Endometrial microvascular endothelial cells (primary cell): ENCODE measurements at regions not wholly inside any gene's neighbourhood (a gene's known extent, or its start where the extent isn't known, plus 50 kb on each side); places are given as distances from the start of the nearest gene placed in this dataset.

ENCODE experiments used
- in situ Hi-C: cut with HindIII; loops from 2 replicates; pipeline ENCODE4 v1.10.0; 2017; ENCODE audit warnings: low sequenced_read_pairs, low pct_unique_long_range_greater_than_20kb; ENCODE audit errors: inconsistent ontology term

- in situ Hi-C loops, result no loop called here
Measured at GRCh38 chr18:22335731-22336198, 82.0 kb downstream of the CTAGE1 start.

DNA sequence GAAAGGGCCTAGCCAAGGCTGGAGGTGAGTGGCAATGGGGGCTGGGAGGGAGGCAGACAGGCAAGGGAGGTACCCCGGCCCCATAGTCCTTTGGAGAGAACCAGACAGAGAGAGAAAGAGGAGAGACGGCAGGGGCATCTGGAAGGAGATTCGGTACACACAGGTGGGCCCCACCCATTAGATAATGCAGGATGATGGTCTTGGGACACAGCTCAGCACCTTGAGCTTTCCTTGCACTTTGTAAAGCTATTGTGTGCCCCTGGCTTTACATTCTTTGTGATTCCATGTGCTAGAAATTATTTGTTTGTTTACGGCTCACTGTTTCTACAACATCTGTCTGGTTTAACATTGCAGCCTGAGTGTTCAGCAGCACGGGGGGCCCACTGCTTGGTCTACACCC is 83.1 kb downstream of the CTAGE1 start:
- in situ Hi-C loops, result no loop called here

- in situ Hi-C loops, result no loop called here
Measured at GRCh38 chr18:22332590-22332989, 85.1 kb downstream of the CTAGE1 start.

GRCh38 chr18:22330508-22330907 is 87.2 kb downstream of the CTAGE1 start:
- in situ Hi-C loops, result no loop called here

GRCh38 chr18:22325396-22325795 is 92.3 kb downstream of the CTAGE1 start:
- in situ Hi-C loops, result loop anchor here (10.0 kb wide), 1 partner anchor 111 kb away; no protein-coding TSS in a partner anchor

GRCh38 chr18:22324191-22325131 is 93.3 kb downstream of the CTAGE1 start:
- in situ Hi-C loops, result loop anchor here (10.0 kb wide), 1 partner anchor 110 kb away; no protein-coding TSS in a partner anchor

DNA sequence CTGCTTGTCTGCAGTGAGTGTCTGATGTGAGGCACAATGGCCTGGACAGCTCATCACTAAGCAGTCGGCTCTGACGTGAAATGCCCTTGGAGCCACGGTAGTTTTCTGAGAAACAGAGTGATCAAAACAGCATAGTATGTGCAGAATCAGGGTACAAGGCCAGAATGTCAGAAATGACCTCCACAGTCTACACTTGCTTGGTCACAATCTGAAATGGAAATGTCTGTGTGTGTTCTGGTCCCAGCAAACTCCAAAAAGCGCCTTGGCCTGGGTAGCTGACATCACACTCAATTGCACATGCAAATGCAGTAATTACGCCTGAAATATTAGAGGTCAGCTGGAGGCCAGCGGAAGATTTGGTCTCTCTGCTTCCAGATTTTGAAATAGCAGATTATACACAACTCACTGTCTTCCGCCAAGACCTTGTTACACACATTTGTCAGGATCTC is 95.4 kb downstream of the CTAGE1 start:
- in situ Hi-C loops, result loop anchor here (10.0 kb wide), 1 partner anchor 107 kb away; no protein-coding TSS in a partner anchor

DNA sequence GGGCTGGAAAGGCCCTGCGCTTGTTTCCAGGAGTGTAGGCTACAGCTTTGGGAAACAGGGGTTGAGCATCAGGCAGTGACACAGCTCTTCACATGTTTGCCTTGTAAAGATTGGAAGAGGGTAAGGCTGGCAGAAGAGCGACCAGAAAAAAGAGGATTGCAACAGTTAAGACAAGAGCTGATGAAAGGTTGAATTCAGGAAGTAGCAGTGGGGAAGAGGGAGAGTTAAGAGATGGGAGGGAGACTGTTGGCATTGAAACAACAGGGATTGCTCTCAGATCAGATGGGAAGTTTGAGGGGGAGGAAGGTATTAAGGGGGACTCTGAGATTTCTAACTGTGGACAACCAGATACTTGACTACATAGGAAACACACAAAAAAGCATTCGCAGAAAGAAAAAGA is 96.9 kb downstream of the CTAGE1 start:
- in situ Hi-C loops, result loop anchor here (10.0 kb wide), 1 partner anchor 106 kb away; no protein-coding TSS in a partner anchor

- in situ Hi-C loops, result loop anchor here (10.0 kb wide), 1 partner anchor 105 kb away; no protein-coding TSS in a partner anchor
Measured at GRCh38 chr18:22320155-22320554, 97.6 kb downstream of the CTAGE1 start.

GRCh38 chr18:22318745-22319407 is 98.8 kb downstream of the CTAGE1 start:
- in situ Hi-C loops, result no loop called here

- in situ Hi-C loops, result no loop called here
Measured at GRCh38 chr18:22314420-22314819, 103.3 kb downstream of the CTAGE1 start.

- in situ Hi-C loops, result no loop called here
Measured at GRCh38 chr18:22314001-22314400, 103.7 kb downstream of the CTAGE1 start.

- in situ Hi-C loops, result no loop called here
Measured at GRCh38 chr18:22311301-22311700, 106.4 kb downstream of the CTAGE1 start.

GRCh38 chr18:22309191-22309590 is 108.5 kb downstream of the CTAGE1 start:
- in situ Hi-C loops, result no loop called here

DNA sequence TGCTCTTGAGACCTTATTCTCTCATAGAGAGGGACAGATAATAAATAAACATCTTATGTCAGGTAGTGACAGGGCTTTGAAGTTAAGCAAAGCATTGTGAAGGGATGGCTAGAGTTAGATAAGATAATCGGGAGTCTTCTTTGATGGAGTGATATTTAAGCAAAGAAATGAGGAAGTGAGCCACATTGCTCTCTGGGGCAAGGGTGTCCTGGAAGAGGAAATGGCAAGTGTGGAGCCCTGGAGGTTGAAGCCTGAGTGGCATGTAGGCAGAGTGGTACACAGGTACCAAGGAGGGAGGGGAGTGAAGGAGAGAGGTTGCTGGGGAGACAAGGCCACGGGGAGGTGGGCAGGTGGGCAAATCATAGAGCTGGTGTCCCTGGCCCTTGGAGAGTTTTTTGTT is 110.2 kb downstream of the CTAGE1 start:
- in situ Hi-C loops, result no loop called here

DNA sequence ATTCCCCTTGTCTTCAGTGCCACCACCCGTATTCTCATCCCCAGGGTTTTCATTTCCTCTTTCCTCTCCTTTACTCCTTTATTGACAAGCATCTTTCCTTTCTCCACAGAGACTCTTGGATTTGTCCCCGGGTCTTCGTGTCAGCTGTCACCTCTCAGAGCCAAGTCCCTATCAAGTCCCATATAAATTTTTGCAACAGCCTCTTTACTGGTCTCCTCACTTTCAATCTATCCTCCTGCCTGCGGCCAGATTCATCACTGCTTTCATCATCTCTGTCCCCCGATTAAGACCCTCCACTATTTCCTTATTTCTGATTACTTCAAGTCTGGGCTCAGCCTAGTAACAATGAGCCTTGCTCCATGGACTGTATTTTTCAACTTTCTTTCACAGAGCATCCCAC is 113.8 kb downstream of the CTAGE1 start:
- in situ Hi-C loops, result no loop called here

GRCh38 chr18:22302144-22302543 is 115.6 kb downstream of the CTAGE1 start:
- in situ Hi-C loops, result no loop called here

- in situ Hi-C loops, result no loop called here
Measured at GRCh38 chr18:22300665-22301636, 116.8 kb downstream of the CTAGE1 start.
